SK-N-SH treated with all-trans-retinoic acid at 6 μM for 48 hours (cell line): ENCODE measurements at regions not wholly inside any gene's neighbourhood (a gene's known extent, or its start where the extent isn't known, plus 50 kb on each side); places are given as distances from the start of the nearest gene placed in this dataset.
A peak's percentile ranks its signal among the peaks of the same experiment; 100 is the strongest.

Source experiments
- ATAC-seq: fragments of 200-7000 bp; cut with Tn5 transposase; 3 replicates; pipeline ENCODE4 v1.9.1; 2020; ENCODE audit warnings: mild to moderate bottlenecking, moderate library complexity
- ARNTL ChIP-seq: fragments of 450-650 bp; formaldehyde crosslinking; IDR thresholded peaks from 2 replicates; pipeline ENCODE4 v1.5.0; 2020; ENCODE audit warnings: low read depth, mild to moderate bottlenecking, moderate library complexity, borderline replicate concordance
- BACH2 ChIP-seq: fragments of 250-450 bp; sonication (Bioruptor Pico); IDR thresholded peaks from 2 replicates; pipeline ENCODE4 v1.9.0; 2021; ENCODE audit warnings: mild to moderate bottlenecking, borderline replicate concordance
- CSDC2 ChIP-seq: fragments of 250-450 bp; sonication (Bioruptor Pico); IDR thresholded peaks from 2 replicates; pipeline ENCODE4 v1.5.0; 2020; ENCODE audit warnings: mild to moderate bottlenecking, moderate library complexity
- ESRRG ChIP-seq: fragments of 250-450 bp; sonication (Bioruptor Pico); IDR thresholded peaks from 2 replicates; pipeline ENCODE4 v1.6.1; 2021; ENCODE audit warnings: mild to moderate bottlenecking
- GLIS3 ChIP-seq: fragments of 250-450 bp; sonication (Bioruptor Pico); IDR thresholded peaks from 2 replicates; pipeline ENCODE4 v1.5.0; 2020; ENCODE audit warnings: mild to moderate bottlenecking, moderate library complexity
- ISL1 ChIP-seq: fragments of 250-450 bp; sonication (Bioruptor Pico); IDR thresholded peaks from 2 replicates; pipeline ENCODE4 v2.1.2; 2022; ENCODE audit warnings: mild to moderate bottlenecking, moderate library complexity
- OSR1 ChIP-seq: fragments of 250-450 bp; sonication (Bioruptor Pico); IDR thresholded peaks from 2 replicates; pipeline ENCODE4 v1.8.0; 2022; ENCODE audit warnings: moderate library complexity, mild to moderate bottlenecking, inconsistent platforms
- PATZ1 ChIP-seq: fragments of 250-450 bp; sonication (Bioruptor Pico); IDR thresholded peaks from 2 replicates; pipeline ENCODE4 v1.8.0; 2020; ENCODE audit warnings: mild to moderate bottlenecking, moderate library complexity, borderline replicate concordance
- PPARA ChIP-seq: fragments of 250-450 bp; sonication (Bioruptor Pico); IDR thresholded peaks from 2 replicates; pipeline ENCODE4 v1.5.0; 2020; ENCODE audit warnings: mild to moderate bottlenecking, borderline replicate concordance
- RARB ChIP-seq: fragments of 250-450 bp; sonication (Bioruptor Pico); IDR thresholded peaks from 2 replicates; pipeline ENCODE4 v1.8.0; 2021; ENCODE audit warnings: mild to moderate bottlenecking, moderate library complexity
- SNAI2 ChIP-seq: fragments of 250-450 bp; sonication (Bioruptor Pico); IDR thresholded peaks from 2 replicates; pipeline ENCODE4 v1.5.0; 2020; ENCODE audit warnings: mild to moderate bottlenecking, moderate library complexity
- TOX ChIP-seq: fragments of 250-450 bp; sonication (Bioruptor Pico); IDR thresholded peaks from 2 replicates; pipeline ENCODE4 v1.8.0; 2021; ENCODE audit warnings: mild to moderate bottlenecking, moderate library complexity, borderline replicate concordance
- TSHZ2 ChIP-seq: fragments of 250-450 bp; sonication (Bioruptor Pico); IDR thresholded peaks from 2 replicates; pipeline ENCODE4 v1.5.0; 2020; ENCODE audit warnings: mild to moderate bottlenecking, moderate library complexity
- ZC3H10 ChIP-seq: fragments of 250-450 bp; sonication (Bioruptor Pico); IDR thresholded peaks from 2 replicates; pipeline ENCODE4 v1.5.1; 2021; ENCODE audit warnings: mild to moderate bottlenecking, moderate library complexity
- ZFP3 ChIP-seq: fragments of 250-450 bp; sonication (Bioruptor Pico); IDR thresholded peaks from 2 replicates; pipeline ENCODE4 v1.5.0; 2020; ENCODE audit warnings: mild to moderate bottlenecking, moderate library complexity
- ZFP30 ChIP-seq: fragments of 450-650 bp; formaldehyde crosslinking; IDR thresholded peaks from 2 replicates; pipeline ENCODE4 v1.5.0; 2022; ENCODE audit warnings: mild to moderate bottlenecking, moderate library complexity
- ZNF565 ChIP-seq: fragments of 450-650 bp; formaldehyde crosslinking; conservative IDR thresholded peaks from 2 replicates; pipeline ENCODE4 v1.5.0; 2020; ENCODE audit warnings: low read depth, mild to moderate bottlenecking, moderate library complexity
- ZNF70 ChIP-seq: fragments of 450-650 bp; formaldehyde crosslinking; IDR thresholded peaks from 2 replicates; pipeline ENCODE4 v1.5.0; 2020; ENCODE audit warnings: mild to moderate bottlenecking, moderate library complexity
- TF ChIP-seq, protein P1 (sequence below): fragments of 250-450 bp; sonication (Bioruptor Pico); IDR thresholded peaks from 2 replicates; pipeline ENCODE4 v1.5.1; 2020; ENCODE audit warnings: low read depth, mild to moderate bottlenecking, moderate library complexity
- TF ChIP-seq, protein P2 (sequence below): fragments of 250-450 bp; sonication (Bioruptor Pico); IDR thresholded peaks from 2 replicates; pipeline ENCODE4 v1.8.0; 2021; ENCODE audit warnings: low read depth, mild to moderate bottlenecking, moderate library complexity, borderline replicate concordance
- TF ChIP-seq, protein P3 (sequence below): fragments of 250-450 bp; sonication (Bioruptor Pico); IDR thresholded peaks from 2 replicates; pipeline ENCODE4 v1.5.1; 2021; ENCODE audit warnings: mild to moderate bottlenecking, moderate library complexity

GRCh38 chr13:80924596-80924995, 583.7 kb upstream of the SPRY2 start:
- ATAC-seq: peak; percentile 98
- TF ChIP-seq, protein P1, sequence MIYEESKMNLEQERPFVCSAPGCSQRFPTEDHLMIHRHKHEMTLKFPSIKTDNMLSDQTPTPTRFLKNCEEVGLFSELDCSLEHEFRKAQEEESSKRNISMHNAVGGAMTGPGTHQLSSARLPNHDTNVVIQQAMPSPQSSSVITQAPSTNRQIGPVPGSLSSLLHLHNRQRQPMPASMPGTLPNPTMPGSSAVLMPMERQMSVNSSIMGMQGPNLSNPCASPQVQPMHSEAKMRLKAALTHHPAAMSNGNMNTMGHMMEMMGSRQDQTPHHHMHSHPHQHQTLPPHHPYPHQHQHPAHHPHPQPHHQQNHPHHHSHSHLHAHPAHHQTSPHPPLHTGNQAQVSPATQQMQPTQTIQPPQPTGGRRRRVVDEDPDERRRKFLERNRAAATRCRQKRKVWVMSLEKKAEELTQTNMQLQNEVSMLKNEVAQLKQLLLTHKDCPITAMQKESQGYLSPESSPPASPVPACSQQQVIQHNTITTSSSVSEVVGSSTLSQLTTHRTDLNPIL (CRISPR knock-in tag): no peak
- TF ChIP-seq CSDC2 (CRISPR knock-in tag) (no peak), OSR1 (CRISPR knock-in tag) (no peak), PPARA (CRISPR knock-in tag) (no peak), PATZ1 (CRISPR knock-in tag) (no peak), SNAI2 (CRISPR knock-in tag) (no peak), GLIS3 (CRISPR knock-in tag) (no peak), ZNF70 (no peak), ZC3H10 (no peak), ZFP3 (CRISPR knock-in tag) (no peak), ESRRG (CRISPR knock-in tag) (no peak), ISL1 (CRISPR knock-in tag) (no peak), TSHZ2 (no peak), ZNF565 (CRISPR knock-in tag) (no peak), ZFP30 (CRISPR knock-in tag) (no peak), TOX (CRISPR knock-in tag) (no peak), RARB (CRISPR knock-in tag) (no peak), BACH2 (CRISPR knock-in tag) (no peak)
- TF ChIP-seq, protein P2, sequence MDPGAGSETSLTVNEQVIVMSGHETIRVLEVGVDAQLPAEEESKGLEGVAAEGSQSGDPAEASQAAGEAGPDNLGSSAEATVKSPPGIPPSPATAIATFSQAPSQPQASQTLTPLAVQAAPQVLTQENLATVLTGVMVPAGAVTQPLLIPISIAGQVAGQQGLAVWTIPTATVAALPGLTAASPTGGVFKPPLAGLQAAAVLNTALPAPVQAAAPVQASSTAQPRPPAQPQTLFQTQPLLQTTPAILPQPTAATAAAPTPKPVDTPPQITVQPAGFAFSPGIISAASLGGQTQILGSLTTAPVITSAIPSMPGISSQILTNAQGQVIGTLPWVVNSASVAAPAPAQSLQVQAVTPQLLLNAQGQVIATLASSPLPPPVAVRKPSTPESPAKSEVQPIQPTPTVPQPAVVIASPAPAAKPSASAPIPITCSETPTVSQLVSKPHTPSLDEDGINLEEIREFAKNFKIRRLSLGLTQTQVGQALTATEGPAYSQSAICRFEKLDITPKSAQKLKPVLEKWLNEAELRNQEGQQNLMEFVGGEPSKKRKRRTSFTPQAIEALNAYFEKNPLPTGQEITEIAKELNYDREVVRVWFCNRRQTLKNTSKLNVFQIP (CRISPR knock-in tag): no peak
- TF ChIP-seq, protein P3, sequence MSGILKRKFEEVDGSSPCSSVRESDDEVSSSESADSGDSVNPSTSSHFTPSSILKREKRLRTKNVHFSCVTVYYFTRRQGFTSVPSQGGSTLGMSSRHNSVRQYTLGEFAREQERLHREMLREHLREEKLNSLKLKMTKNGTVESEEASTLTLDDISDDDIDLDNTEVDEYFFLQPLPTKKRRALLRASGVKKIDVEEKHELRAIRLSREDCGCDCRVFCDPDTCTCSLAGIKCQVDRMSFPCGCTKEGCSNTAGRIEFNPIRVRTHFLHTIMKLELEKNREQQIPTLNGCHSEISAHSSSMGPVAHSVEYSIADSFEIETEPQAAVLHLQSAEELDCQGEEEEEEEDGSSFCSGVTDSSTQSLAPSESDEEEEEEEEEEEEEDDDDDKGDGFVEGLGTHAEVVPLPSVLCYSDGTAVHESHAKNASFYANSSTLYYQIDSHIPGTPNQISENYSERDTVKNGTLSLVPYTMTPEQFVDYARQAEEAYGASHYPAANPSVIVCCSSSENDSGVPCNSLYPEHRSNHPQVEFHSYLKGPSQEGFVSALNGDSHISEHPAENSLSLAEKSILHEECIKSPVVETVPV: no peak

DNA sequence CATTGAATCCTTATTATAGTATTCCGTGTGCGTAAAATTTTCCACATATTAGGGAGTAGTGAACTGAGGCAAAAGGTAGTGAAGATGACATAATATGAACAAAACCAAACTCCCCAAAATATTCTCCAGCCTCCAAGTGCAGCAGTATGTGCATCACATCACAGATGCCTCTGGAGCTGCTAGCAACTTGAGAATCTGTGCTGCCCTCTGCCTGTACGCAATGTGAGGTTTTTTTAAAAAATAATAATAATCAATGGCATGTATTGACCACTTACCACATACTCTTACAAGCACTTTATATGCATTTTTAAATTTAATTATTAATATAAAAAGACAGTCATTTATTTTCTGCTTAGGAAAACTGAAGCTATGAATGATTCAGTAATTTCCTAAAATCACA, 583.0 kb upstream of the SPRY2 start:
- TF ChIP-seq ISL1 (CRISPR knock-in tag): no peak
- no peak for TF ChIP-seq ZFP30 (CRISPR knock-in tag)
- TF ChIP-seq, protein P3: no peak
- TF ChIP-seq BACH2 (CRISPR knock-in tag): no peak
- TF ChIP-seq ARNTL (CRISPR knock-in tag): no peak
- no peak for TF ChIP-seq PPARA (CRISPR knock-in tag)
- TF ChIP-seq ZNF565 (CRISPR knock-in tag): no peak
- no peak for TF ChIP-seq ZC3H10
- no peak for TF ChIP-seq OSR1 (CRISPR knock-in tag)
- TF ChIP-seq GLIS3 (CRISPR knock-in tag): no peak
- TF ChIP-seq TSHZ2: no peak
- TF ChIP-seq ZFP3 (CRISPR knock-in tag): no peak
- TF ChIP-seq CSDC2 (CRISPR knock-in tag): no peak
- ATAC-seq: peak; percentile 73
